ENCODE measurements at regions not wholly inside any gene's neighbourhood (a gene's known extent, or its start where the extent isn't known, plus 50 kb on each side); places are given as distances from the start of the nearest gene placed in this dataset.

DNA sequence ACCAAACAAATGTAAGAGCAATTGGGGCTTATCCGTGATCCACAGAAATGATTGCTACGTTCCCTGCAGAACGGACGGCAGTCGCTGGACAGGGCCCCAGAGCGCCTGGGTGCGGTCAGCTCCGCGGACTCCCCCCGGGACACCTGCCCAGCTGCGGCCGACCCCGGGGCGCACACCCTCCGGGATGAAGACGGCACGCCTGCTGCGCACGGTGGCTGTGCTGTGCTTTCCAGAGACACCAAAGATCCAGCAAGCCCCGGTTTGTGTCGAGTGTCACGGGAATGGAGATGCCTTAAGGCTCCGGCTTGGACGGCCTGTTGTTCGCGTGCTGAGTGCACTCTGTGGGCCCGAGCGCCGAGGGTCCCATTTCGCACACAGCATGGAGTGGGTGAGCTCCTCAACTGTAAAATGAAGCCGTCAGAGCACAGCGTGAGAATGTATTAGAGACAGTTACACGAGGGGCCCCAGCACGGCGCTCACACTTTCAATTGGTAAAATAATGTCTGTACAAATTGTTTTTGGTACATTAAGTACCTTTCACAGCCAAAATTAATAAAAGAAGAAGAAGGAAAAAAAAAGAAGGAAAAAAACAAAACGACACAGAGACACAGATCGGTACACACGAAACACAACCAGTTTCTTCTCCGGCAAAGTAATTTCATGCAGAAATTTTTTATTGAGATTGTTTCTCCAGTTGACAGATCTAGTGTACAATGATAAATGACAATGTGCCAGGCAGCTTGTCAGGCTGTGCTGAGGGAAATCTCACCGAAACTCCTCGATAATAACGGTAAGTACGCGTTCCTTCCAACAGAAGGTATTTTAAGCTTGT is 615.8 kb upstream of the SALL3 start:
- Mint-ChIP-seq H3K27me3 (ENCODE audit: low read depth) (no peaks in the 10 kb centered on the region), H3K36me3 (ENCODE audit: insufficient read depth in 2 of 2) (peaks cover 0 to 2% of the 10 kb centered on the region in 2 donors), H3K9me3 (no peaks in the 10 kb centered on the region), H3K4me1 (ENCODE audit: low read depth) (no peaks in the 10 kb centered on the region), H3K4me3 (no peak overlapping the region), H3K27ac (no peak overlapping the region)
- no peak for DNase-seq
- no peak for ATAC-seq (replicated peaks in 1 of 2)

DNA sequence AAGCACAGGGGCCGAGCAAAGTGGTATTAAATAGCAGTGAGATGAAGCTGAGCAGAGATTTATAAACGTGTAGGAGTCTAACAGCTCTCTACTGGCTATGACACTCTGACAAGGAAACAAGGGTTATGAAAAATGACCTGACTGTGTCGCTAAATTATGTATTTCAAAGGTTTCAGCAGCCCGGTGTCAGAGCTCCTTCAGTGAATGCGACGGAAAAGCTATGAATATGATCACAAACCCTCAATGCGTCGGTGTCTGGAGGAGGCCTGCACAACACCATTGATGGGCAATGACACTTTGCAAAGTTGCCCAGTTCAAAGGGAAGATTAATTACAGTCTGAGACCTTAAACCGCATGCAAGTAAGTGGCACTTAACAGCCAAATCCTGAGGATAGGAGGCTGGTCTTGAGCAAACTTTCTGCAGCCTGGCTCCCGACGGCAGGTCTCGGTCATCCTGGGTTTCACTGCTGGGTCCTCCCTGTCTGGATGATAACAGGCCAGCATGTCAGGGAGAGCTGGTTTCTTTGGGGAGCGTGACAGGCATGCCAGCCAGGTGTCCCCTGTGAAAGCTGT is 615.1 kb upstream of the SALL3 start:
- Mint-ChIP-seq H3K36me3 (ENCODE audit: insufficient read depth in 2 of 2) (peaks cover 0 to 2% of the 10 kb centered on the region in 2 donors), H3K4me1 (ENCODE audit: low read depth) (no peaks in the 10 kb centered on the region), H3K27ac (no peak overlapping the region), H3K9me3 (no peaks in the 10 kb centered on the region), H3K27me3 (ENCODE audit: low read depth) (no peaks in the 10 kb centered on the region), H3K4me3 (no peak overlapping the region)
- DNase-seq (no peak), ATAC-seq (replicated peaks in 1 of 2) (no peak)

DNA sequence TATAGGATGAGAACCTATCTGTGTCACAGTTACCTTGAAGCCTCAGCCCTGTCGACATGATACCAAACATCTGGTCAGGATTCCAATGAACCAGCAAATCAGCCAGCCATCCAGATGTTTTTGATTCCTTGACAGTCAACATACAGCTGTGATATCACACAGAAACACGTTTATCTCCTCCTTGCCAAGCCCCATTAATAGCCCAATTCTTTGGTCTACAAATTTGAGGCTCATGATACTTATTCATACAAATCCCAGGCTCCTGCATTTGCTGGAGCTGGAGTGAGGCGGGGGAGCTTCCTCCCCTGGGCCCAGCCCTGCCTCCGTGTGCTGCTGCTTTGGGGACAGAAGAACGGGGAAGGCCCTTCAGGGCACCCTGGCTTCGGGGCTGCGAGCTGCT is 611.6 kb upstream of the SALL3 start:
- Mint-ChIP-seq H3K36me3 (ENCODE audit: insufficient read depth in 2 of 2) (peaks cover 0 to 2% of the 10 kb centered on the region in 2 donors), H3K27me3 (ENCODE audit: low read depth) (no peaks in the 10 kb centered on the region), H3K9me3 (no peaks in the 10 kb centered on the region), H3K4me1 (ENCODE audit: low read depth) (no peaks in the 10 kb centered on the region), H3K4me3 (no peak overlapping the region), H3K27ac (no peak overlapping the region)
- ATAC-seq (replicated peaks in 1 of 2) (no peak), DNase-seq (no peak)

DNA sequence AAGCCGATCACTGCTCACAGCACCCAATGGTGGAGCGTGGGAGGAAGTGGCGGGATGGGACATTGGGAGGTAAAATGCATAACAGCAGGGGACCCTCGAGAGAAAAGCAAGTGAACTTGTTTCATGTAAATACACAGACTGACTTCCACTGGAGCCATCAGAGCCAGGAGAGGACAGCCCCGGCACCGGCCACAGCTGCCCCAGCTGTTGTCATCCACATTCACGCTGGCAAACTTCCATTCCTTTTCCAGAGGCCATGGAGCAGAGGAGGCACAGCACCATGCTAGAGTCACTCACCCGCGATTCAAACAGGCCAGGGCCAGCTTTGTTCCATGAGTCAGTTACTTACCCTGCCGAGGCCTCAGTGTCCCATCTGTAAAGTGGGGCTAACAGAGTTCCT is 610.9 kb upstream of the SALL3 start:
- peaks cover 0 to 2% of the 10 kb centered on the region in 2 donors for H3K36me3 Mint-ChIP-seq (ENCODE audit: insufficient read depth in 2 of 2)

DNA sequence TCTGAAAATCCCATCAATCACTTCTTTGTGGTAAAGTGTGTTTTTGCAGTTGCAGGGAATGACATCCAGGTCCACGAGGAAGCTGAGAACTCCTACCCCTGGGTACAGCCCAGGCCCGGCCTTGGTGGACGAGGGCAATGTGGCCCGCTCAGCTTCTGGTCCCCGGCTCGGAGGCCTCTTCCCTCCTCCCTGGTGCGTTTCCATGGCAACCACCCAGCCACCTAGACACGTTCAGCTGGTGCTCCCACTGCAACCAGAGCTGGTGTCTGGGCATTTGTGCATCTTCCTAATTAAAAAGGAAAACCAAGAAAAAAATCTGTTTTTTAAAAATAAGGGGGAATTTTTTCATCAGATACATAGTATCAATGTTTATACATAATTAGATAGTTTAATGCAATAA is 603.6 kb upstream of the SALL3 start:
- H3K4me3 Mint-ChIP-seq = no peak overlapping the region
- H3K36me3 Mint-ChIP-seq (ENCODE audit: insufficient read depth in 2 of 2) = no peaks in the 10 kb centered on the region
- H3K27ac Mint-ChIP-seq = no peak overlapping the region
- ATAC-seq (replicated peaks in 1 of 2) = no peak
- no peaks in the 10 kb centered on the region for H3K9me3 Mint-ChIP-seq
- no peaks in the 10 kb centered on the region for H3K4me1 Mint-ChIP-seq (ENCODE audit: low read depth)
- DNase-seq = no peak
- H3K27me3 Mint-ChIP-seq (ENCODE audit: low read depth) = no peaks in the 10 kb centered on the region

More for the DNA sequence above, 610.9 kb upstream of the SALL3 start:
- DNase-seq (no peak), ATAC-seq (replicated peaks in 1 of 2) (no peak)
- H3K27me3 Mint-ChIP-seq (ENCODE audit: low read depth) = no peaks in the 10 kb centered on the region
- H3K27ac Mint-ChIP-seq = no peak overlapping the region
- H3K4me1 Mint-ChIP-seq (ENCODE audit: low read depth) = no peaks in the 10 kb centered on the region
- H3K9me3 Mint-ChIP-seq = no peaks in the 10 kb centered on the region
- H3K4me3 Mint-ChIP-seq = no peak overlapping the region

DNA sequence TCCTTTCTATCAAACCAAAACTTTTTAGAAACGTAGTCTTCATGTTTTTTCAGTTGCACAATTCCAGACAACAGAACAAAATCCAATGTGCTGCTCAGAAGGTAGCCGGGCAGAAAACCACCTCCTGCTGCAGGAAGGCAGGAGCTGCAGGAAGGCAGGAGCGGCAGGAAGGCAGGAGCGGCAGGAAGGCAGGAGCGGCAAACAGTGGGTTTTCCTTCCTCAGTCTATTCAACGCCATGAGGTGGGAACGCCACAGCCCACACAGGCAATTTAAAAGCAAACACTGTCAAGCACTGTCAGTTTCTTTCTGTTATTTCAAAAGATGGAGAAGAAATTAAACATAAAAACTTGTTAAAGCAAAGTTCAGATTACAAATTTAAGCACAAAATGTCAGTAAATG is 601.2 kb upstream of the SALL3 start:
- Mint-ChIP-seq H3K27me3 (ENCODE audit: low read depth) (no peaks in the 10 kb centered on the region), H3K27ac (no peak overlapping the region), H3K9me3 (no peaks in the 10 kb centered on the region), H3K4me3 (no peak overlapping the region), H3K4me1 (ENCODE audit: low read depth) (no peaks in the 10 kb centered on the region), H3K36me3 (ENCODE audit: insufficient read depth in 2 of 2) (no peaks in the 10 kb centered on the region)
- ATAC-seq (replicated peaks in 1 of 2) = no peak
- no peak for DNase-seq

DNA sequence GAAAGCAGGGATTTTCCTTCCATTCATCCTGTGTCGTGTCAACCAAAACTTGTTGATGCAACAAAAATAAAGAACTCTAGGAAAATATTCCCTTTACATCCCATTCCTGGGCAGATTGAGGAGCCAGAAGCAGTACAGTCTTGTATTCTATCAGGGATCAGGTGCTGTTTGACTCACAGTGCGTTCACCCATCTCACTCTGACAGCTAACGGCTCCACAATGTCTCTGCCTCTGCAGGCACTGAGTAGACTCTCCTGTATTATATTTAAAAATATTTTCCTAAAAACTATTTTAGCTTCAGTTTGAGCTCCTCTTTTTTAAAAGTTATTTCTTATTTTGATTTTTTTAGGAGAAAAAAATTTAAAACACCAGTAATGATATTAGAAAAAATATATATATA is 600.6 kb upstream of the SALL3 start:
- ATAC-seq (replicated peaks in 1 of 2) = no peak
- no peaks in the 10 kb centered on the region for H3K27me3 Mint-ChIP-seq (ENCODE audit: low read depth)
- no peaks in the 10 kb centered on the region for H3K36me3 Mint-ChIP-seq (ENCODE audit: insufficient read depth in 2 of 2)
- H3K4me1 Mint-ChIP-seq (ENCODE audit: low read depth) = no peaks in the 10 kb centered on the region
- H3K27ac Mint-ChIP-seq = no peak overlapping the region
- H3K9me3 Mint-ChIP-seq = peaks cover 0 to 3% of the 10 kb centered on the region in 2 donors
- H3K4me3 Mint-ChIP-seq = no peak overlapping the region
- no peak for DNase-seq

DNA sequence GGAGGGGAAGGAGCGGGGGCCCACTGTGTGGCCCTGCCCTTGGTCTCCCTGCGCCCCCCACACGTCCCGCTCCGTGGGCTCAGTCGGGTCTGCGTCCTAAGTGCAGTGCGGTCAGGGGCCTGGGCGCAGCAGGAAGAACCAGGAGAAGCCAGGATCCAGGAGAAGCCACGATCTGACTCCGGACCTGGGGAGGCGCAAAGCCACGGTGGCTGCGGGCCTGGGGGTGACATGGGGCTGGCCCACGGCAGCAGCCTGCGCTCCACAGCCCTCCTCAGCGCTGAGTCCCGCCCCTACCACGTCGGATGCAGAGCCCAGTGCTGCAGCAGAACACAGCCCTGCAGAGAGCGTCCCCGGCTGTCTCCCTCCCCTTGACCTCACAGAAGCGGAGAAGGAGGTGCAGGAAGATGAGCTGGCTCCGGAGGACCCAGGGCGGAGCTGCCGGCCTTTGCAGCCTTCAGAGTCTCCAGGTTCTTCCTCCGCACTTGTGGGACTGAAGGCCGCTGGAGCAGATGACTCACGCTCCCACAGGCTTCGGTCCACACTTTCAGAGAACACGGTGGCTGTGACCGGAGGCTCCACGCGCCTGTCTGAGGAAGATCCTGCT is 589.2 kb upstream of the SALL3 start:
- H3K9me3 Mint-ChIP-seq = peaks cover 6 to 7% of the 10 kb centered on the region in 2 donors
- H3K4me1 Mint-ChIP-seq (ENCODE audit: low read depth) = no peaks in the 10 kb centered on the region
- H3K27ac Mint-ChIP-seq = no peak overlapping the region
- DNase-seq (no peak), ATAC-seq (replicated peaks in 1 of 2) (no peak)
- H3K36me3 Mint-ChIP-seq (ENCODE audit: insufficient read depth in 2 of 2) = no peaks in the 10 kb centered on the region
- no peaks in the 10 kb centered on the region for H3K27me3 Mint-ChIP-seq (ENCODE audit: low read depth)
- no peak overlapping the region for H3K4me3 Mint-ChIP-seq

DNA sequence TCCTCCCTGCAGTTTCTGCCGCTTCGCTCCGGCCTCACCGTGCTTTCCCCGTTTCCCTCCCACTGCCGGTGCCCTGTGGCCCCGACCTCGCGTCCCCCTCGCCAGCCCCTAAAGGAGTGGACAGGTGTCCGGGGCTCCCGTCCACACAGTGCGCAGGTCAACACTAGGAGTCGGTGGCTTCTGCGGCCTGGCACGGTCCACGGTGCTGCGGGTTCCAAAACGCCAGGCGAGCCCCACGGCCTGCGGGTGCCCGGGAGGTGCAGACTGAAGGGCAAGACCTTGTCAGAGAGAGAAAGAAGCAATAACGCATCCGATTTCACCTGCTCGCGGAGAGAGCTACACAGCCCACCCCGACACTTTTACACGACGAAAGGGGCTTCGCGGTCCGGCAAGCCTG is 588.7 kb upstream of the SALL3 start:
- no peaks in the 10 kb centered on the region for H3K36me3 Mint-ChIP-seq (ENCODE audit: insufficient read depth in 2 of 2)
- ATAC-seq (replicated peaks in 1 of 2) = no peak
- H3K4me3 Mint-ChIP-seq = no peak overlapping the region
- H3K4me1 Mint-ChIP-seq (ENCODE audit: low read depth) = no peaks in the 10 kb centered on the region
- no peaks in the 10 kb centered on the region for H3K27me3 Mint-ChIP-seq (ENCODE audit: low read depth)
- H3K27ac Mint-ChIP-seq = no peak overlapping the region
- H3K9me3 Mint-ChIP-seq = peaks cover 6 to 7% of the 10 kb centered on the region in 2 donors
- DNase-seq = no peak

DNA sequence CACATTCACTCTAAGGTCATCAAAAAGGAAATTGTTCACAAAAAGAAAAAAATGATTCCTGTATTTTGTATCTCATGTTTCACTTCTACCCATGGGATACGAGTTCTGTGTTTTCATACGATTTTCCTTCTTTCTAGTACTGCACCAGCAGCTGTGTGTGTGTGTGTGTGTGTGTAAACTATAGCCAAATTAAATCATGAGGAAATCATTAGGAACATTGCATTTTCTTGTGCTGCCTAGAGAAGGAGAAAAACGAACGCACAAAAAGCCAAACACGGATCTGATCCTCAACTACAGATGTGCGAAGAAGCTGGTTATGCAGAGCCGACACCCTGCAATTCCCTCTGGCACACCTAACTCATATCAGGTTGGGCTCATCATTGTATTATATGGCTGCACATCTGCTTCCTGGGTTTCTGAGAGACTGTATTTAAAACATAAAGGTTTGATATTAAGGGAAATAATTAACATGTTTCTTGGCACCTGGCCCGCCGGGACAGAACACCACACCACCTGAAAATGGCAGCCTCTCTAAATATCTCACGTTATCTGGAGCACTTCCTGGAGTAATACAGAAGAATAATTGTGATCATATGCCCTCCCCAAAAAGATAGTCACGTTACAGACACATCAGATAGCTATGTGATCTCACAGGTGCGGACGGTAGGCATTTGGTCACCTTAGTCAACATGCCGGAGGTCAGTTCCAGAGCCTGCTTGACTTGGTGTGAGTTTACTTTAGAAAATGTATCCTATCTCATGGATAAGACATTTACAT is 586.3 kb upstream of the SALL3 start:
- ATAC-seq (replicated peaks in 1 of 2) (no peak), DNase-seq (no peak)
- Mint-ChIP-seq H3K4me3 (no peak overlapping the region), H3K4me1 (ENCODE audit: low read depth) (no peaks in the 10 kb centered on the region), H3K36me3 (ENCODE audit: insufficient read depth in 2 of 2) (no peaks in the 10 kb centered on the region), H3K27ac (no peak overlapping the region), H3K9me3 (peaks cover 2% of the 10 kb centered on the region in 2 donors), H3K27me3 (ENCODE audit: low read depth) (no peaks in the 10 kb centered on the region)

DNA sequence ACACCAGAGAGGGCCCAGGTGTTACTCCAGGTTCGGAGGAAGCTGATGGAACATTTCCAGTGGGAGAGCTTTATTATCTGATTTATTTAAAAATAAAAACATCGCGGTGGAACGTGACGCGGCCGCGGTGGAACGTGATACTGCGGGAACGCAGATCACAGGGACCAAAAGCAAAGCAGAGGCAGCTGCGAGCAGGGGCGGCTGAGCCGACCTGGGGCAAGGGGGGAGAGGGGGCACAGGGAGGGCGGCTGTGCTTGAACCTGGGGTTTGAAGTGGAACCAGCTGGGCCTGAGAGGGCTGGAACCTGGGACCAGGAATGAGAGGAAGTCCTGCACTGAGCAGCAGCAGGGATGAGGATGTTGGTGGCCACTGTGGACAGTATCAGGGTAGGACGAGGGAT is 583.5 kb upstream of the SALL3 start:
- Mint-ChIP-seq H3K27ac (no peak overlapping the region), H3K36me3 (ENCODE audit: insufficient read depth in 2 of 2) (no peaks in the 10 kb centered on the region), H3K27me3 (ENCODE audit: low read depth) (no peaks in the 10 kb centered on the region), H3K9me3 (no peaks in the 10 kb centered on the region), H3K4me1 (ENCODE audit: low read depth) (no peaks in the 10 kb centered on the region), H3K4me3 (no peak overlapping the region)
- DNase-seq (no peak), ATAC-seq (replicated peaks in 1 of 2) (no peak)

DNA sequence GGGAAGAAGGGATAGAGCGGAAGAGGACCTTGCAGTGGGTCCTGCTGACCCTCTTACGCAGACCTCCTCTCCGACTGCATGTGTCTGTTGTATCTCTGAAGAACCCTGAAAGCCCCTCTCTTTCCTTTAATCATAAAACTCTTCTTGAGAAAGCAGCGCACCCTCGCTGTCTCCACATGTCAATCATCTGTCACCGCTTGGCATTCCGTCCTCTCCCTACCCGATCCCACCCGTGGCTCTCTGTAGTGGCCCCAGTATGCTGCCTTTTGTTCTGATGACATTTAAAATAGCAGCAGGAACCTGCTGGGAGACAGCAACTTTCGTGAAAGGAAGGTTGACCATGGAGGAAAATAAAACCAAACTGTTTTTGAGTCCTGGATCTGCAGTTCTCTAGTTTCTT is 582.9 kb upstream of the SALL3 start:
- Mint-ChIP-seq H3K27ac (no peak overlapping the region), H3K9me3 (no peaks in the 10 kb centered on the region), H3K36me3 (ENCODE audit: insufficient read depth in 2 of 2) (no peaks in the 10 kb centered on the region), H3K4me3 (no peak overlapping the region), H3K4me1 (ENCODE audit: low read depth) (no peaks in the 10 kb centered on the region), H3K27me3 (ENCODE audit: low read depth) (no peaks in the 10 kb centered on the region)
- no peak for ATAC-seq (replicated peaks in 1 of 2)
- no peak for DNase-seq

DNA sequence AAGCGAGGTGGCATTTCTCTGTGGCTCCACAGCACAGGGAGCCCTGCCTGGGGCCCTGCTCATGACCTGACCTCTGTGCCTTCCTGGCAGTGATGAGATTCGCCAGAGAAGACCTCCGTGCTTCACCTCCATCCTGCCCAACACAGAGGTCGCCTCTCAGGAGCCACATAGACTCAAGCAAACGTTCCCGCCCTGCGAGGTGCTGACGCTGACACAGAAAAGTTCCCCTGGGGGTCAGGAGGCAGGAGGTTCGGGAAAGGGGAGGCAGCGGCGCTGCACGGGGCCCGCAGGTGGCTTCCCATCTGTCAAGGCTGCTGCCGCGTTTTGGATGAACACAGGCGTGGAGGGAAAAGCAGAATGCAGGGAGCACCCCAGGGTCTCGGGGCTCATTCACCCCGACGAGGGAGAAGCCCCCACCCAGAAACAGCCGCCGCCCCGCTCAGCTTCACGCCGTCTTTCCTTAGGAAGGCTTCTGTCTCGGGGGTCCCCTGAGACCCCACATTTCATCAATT is 579.6 kb upstream of the SALL3 start:
- H3K27ac Mint-ChIP-seq = no peak overlapping the region
- ATAC-seq (replicated peaks in 1 of 2) (no peak), DNase-seq (no peak)
- no peak overlapping the region for H3K4me3 Mint-ChIP-seq
- H3K4me1 Mint-ChIP-seq (ENCODE audit: low read depth) = no peaks in the 10 kb centered on the region
- H3K27me3 Mint-ChIP-seq (ENCODE audit: low read depth) = no peaks in the 10 kb centered on the region
- no peaks in the 10 kb centered on the region for H3K36me3 Mint-ChIP-seq (ENCODE audit: insufficient read depth in 2 of 2)
- H3K9me3 Mint-ChIP-seq = no peaks in the 10 kb centered on the region

Data from activated T-cell treated with anti-CD3 and anti-CD28 coated beads, Interleukin-2, amount 50 U/mL, for 72 hours (primary cell).